HepG2 (cell line): ENCODE measurements at regions not wholly inside any gene's neighbourhood (a gene's known extent, or its start where the extent isn't known, plus 50 kb on each side); places are given as distances from the start of the nearest gene placed in this dataset.

Source experiments
- KAT7 ChIP-seq: IDR thresholded peaks from 2 replicates; pipeline ENCODE4 v1.6.1; 2018; ENCODE audit warnings: borderline replicate concordance, missing compliant biosample characterization
- MYPOP ChIP-seq: sonication (generic); formaldehyde crosslinking; IDR thresholded peaks from 2 replicates; pipeline ENCODE4 v1.8.1; 2023; ENCODE audit warnings: mild to moderate bottlenecking, moderate library complexity, missing genetic modification reagents
- ZNF407 ChIP-seq: sonication (generic); formaldehyde crosslinking; IDR thresholded peaks from one replicate; pipeline ENCODE4 v1.5.1; 2020; ENCODE audit warnings: mild to moderate bottlenecking, missing genetic modification reagents; ENCODE audit errors: not compliant biosample characterization
- TF ChIP-seq, protein P1 (sequence below): sonication (generic); formaldehyde crosslinking; conservative IDR thresholded peaks from 2 replicates; pipeline ENCODE4 v1.4.0; 2020; ENCODE audit warnings: missing genetic modification reagents

GRCh38 chrX:43581167-43581566 is 74.9 kb upstream of the MAOA start (continued):
- TF ChIP-seq ZNF407 (CRISPR knock-in tag) = no peak
- TF ChIP-seq, protein P1, sequence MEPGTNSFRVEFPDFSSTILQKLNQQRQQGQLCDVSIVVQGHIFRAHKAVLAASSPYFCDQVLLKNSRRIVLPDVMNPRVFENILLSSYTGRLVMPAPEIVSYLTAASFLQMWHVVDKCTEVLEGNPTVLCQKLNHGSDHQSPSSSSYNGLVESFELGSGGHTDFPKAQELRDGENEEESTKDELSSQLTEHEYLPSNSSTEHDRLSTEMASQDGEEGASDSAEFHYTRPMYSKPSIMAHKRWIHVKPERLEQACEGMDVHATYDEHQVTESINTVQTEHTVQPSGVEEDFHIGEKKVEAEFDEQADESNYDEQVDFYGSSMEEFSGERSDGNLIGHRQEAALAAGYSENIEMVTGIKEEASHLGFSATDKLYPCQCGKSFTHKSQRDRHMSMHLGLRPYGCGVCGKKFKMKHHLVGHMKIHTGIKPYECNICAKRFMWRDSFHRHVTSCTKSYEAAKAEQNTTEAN (CRISPR knock-in tag) = no peak
- TF ChIP-seq MYPOP (CRISPR knock-in tag) = no peak
- no peak for TF ChIP-seq KAT7 (CRISPR knock-in tag)
- TF ChIP-seq, all 625 proteins: peak for 0
